WTC11 (cell line): ENCODE measurements at regions not wholly inside any gene's neighbourhood (a gene's known extent, or its start where the extent isn't known, plus 50 kb on each side); places are given as distances from the start of the nearest gene placed in this dataset.

Source experiments
- ATAC-seq: fragments of 200-7000 bp; cut with Tn5 transposase; 2 replicates; pipeline ENCODE4 v1.10.0; 2021; ENCODE audit warnings: mild to moderate bottlenecking, moderate library complexity
- CTCF ChIA-PET: fragments of 300-600 bp; sonication (Branson Sonifier 250); formaldehyde crosslinking; loops from one replicate; lab custom pipeline; 2021; ENCODE audit warnings: antibody characterized with exemption; lab: Charles Lee
- POLR2A ChIA-PET: fragments of 350-600 bp; sonication (Branson Sonifier 250); formaldehyde crosslinking; loops from one replicate; lab custom pipeline; 2021; ENCODE audit warnings: antibody characterized with exemption; lab: Charles Lee
- DNase-seq: peaks from one replicate; pipeline ENCODE4 v3.0.0; 2021; ENCODE audit warnings: low spot score
- H3K27ac Mint-ChIP-seq: 2 replicates; pipeline ENCODE4 v1.8.0; 2021; ENCODE audit warnings: mixed read lengths
- H3K27me3 Mint-ChIP-seq: 2 replicates; pipeline ENCODE4 v1.8.0; 2021; ENCODE audit warnings: low read depth, mild to moderate bottlenecking, moderate library complexity, mixed read lengths
- H3K36me3 Mint-ChIP-seq: 2 replicates; pipeline ENCODE4 v1.8.0; 2021; ENCODE audit warnings: mixed read lengths
- H3K4me1 Mint-ChIP-seq: 2 replicates; pipeline ENCODE4 v1.8.0; 2022; ENCODE audit warnings: mixed read lengths
- H3K4me3 Mint-ChIP-seq: 2 replicates; pipeline ENCODE4 v1.8.0; 2021; ENCODE audit warnings: mild to moderate bottlenecking, moderate library complexity, mixed read lengths
- H3K9me3 Mint-ChIP-seq: 2 replicates; pipeline ENCODE4 v1.8.0; 2021; ENCODE audit warnings: mixed read lengths
- AFF4 ChIP-seq: sonication (generic); formaldehyde crosslinking; IDR thresholded peaks from 2 replicates; pipeline ENCODE4 v1.8.1; 2023; ENCODE audit warnings: mild to moderate bottlenecking, missing genetic modification reagents, borderline replicate concordance
- ARID4B ChIP-seq: sonication (generic); formaldehyde crosslinking; IDR thresholded peaks from 2 replicates; pipeline ENCODE4 v1.8.0; 2023; ENCODE audit warnings: missing genetic modification reagents, mild to moderate bottlenecking, borderline replicate concordance
- ATF6 ChIP-seq: sonication (generic); formaldehyde crosslinking; IDR thresholded peaks from 2 replicates; pipeline ENCODE4 v1.8.1; 2023; ENCODE audit warnings: mild to moderate bottlenecking, missing genetic modification reagents
- CBFB ChIP-seq: sonication (generic); formaldehyde crosslinking; IDR thresholded peaks from 2 replicates; pipeline ENCODE4 v1.8.1; 2022; ENCODE audit warnings: mild to moderate bottlenecking, low read depth, missing genetic modification reagents
- CREM ChIP-seq: sonication (generic); formaldehyde crosslinking; IDR thresholded peaks from 2 replicates; pipeline ENCODE4 v1.8.1; 2022; ENCODE audit warnings: mild to moderate bottlenecking, missing genetic modification reagents, moderate library complexity
- ELF4 ChIP-seq: sonication (generic); formaldehyde crosslinking; IDR thresholded peaks from 2 replicates; pipeline ENCODE4 v1.8.1; 2022; ENCODE audit warnings: low read depth, mild to moderate bottlenecking, moderate library complexity, missing genetic modification reagents
- EMX1 ChIP-seq: fragments of 250-450 bp; sonication (Bioruptor Pico); IDR thresholded peaks from 2 replicates; pipeline ENCODE4 v1.8.0; 2021; ENCODE audit warnings: mild to moderate bottlenecking
- ESRRA ChIP-seq: sonication (generic); formaldehyde crosslinking; IDR thresholded peaks from 2 replicates; pipeline ENCODE4 v1.8.1; 2022; ENCODE audit warnings: mild to moderate bottlenecking, missing genetic modification reagents, borderline replicate concordance
- ETV6 ChIP-seq: sonication (generic); formaldehyde crosslinking; IDR thresholded peaks from 2 replicates; pipeline ENCODE4 v1.8.1; 2022; ENCODE audit warnings: mild to moderate bottlenecking, missing genetic modification reagents
- FOXJ3 ChIP-seq: sonication (generic); formaldehyde crosslinking; IDR thresholded peaks from 2 replicates; pipeline ENCODE4 v1.9.0; 2021; ENCODE audit warnings: missing genetic modification reagents, mild to moderate bottlenecking, borderline replicate concordance
- FOXP1 ChIP-seq: sonication (generic); formaldehyde crosslinking; IDR thresholded peaks from 2 replicates; pipeline ENCODE4 v1.8.0; 2022; ENCODE audit warnings: missing genetic modification reagents, mild to moderate bottlenecking, moderate library complexity, borderline replicate concordance
- GABPB1 ChIP-seq: sonication (generic); formaldehyde crosslinking; IDR thresholded peaks from 2 replicates; pipeline ENCODE4 v1.8.1; 2023; ENCODE audit warnings: mild to moderate bottlenecking, missing genetic modification reagents
- GRHL2 ChIP-seq: fragments of 250-450 bp; sonication (Bioruptor Pico); IDR thresholded peaks from 2 replicates; pipeline ENCODE4 v1.8.0; 2022; ENCODE audit warnings: mild to moderate bottlenecking, moderate library complexity; ENCODE audit not compliant: insufficient replicate concordance, severe bottlenecking
- HMGA2 ChIP-seq: fragments of 250-450 bp; sonication (Bioruptor Pico); IDR thresholded peaks from 2 replicates; pipeline ENCODE4 v1.4.0; 2021; ENCODE audit warnings: mild to moderate bottlenecking, moderate library complexity
- HMGXB4 ChIP-seq: sonication (generic); formaldehyde crosslinking; IDR thresholded peaks from 2 replicates; pipeline ENCODE4 v1.8.1; 2023; ENCODE audit warnings: mild to moderate bottlenecking, moderate library complexity, missing genetic modification reagents
- NFYB ChIP-seq: sonication (generic); formaldehyde crosslinking; conservative IDR thresholded peaks from 2 replicates; pipeline ENCODE4 v1.8.0; 2022; ENCODE audit warnings: low read depth, missing genetic modification reagents
- SOX15 ChIP-seq: fragments of 250-450 bp; sonication (Bioruptor Pico); IDR thresholded peaks from 2 replicates; pipeline ENCODE4 v1.9.0; 2021; ENCODE audit warnings: mild to moderate bottlenecking
- USF2 ChIP-seq: sonication (generic); formaldehyde crosslinking; IDR thresholded peaks from 2 replicates; pipeline ENCODE4 v1.8.1; 2023; ENCODE audit warnings: mild to moderate bottlenecking, missing genetic modification reagents, moderate library complexity
- ZBTB43 ChIP-seq: sonication (generic); formaldehyde crosslinking; IDR thresholded peaks from 2 replicates; pipeline ENCODE4 v1.8.1; 2023; ENCODE audit warnings: mild to moderate bottlenecking, missing genetic modification reagents
- ZNF138 ChIP-seq: sonication (generic); formaldehyde crosslinking; conservative IDR thresholded peaks from 2 replicates; pipeline ENCODE4 v1.8.1; 2022; ENCODE audit warnings: mild to moderate bottlenecking, moderate library complexity, missing genetic modification reagents
- ZNF317 ChIP-seq: sonication (generic); formaldehyde crosslinking; IDR thresholded peaks from 2 replicates; pipeline ENCODE4 v1.8.1; 2023; ENCODE audit warnings: low read depth, mild to moderate bottlenecking, moderate library complexity, missing genetic modification reagents, borderline replicate concordance
- ZNF512 ChIP-seq: sonication (generic); formaldehyde crosslinking; IDR thresholded peaks from 2 replicates; pipeline ENCODE4 v1.8.1; 2022; ENCODE audit warnings: missing genetic modification reagents, borderline replicate concordance

- TF ChIP-seq ARID4B (CRISPR knock-in tag) (no peak), ATF6 (CRISPR knock-in tag) (no peak), NFYB (CRISPR knock-in tag) (no peak), ELF4 (CRISPR knock-in tag) (no peak), ZNF138 (CRISPR knock-in tag) (no peak), EMX1 (CRISPR knock-in tag) (no peak), FOXP1 (no peak), SOX15 (no peak), ESRRA (no peak)
Measured at GRCh38 chr1:98402860-98403259, 258.7 kb upstream of the SNX7 start (continued).

- Mint-ChIP-seq H3K4me3 (no peak overlapping the region), H3K27me3 (no peaks in the 10 kb centered on the region), H3K9me3 (no peaks in the 10 kb centered on the region), H3K4me1 (no peaks in the 10 kb centered on the region), H3K36me3 (no peaks in the 10 kb centered on the region), H3K27ac (no peak overlapping the region)
- ChIA-PET CTCF (no interaction called here), POLR2A (no interaction called here)
- DNase-seq, result no peak
- ATAC-seq, result no peak
- TF ChIP-seq AFF4 (CRISPR knock-in tag) (no peak), SOX15 (no peak), ZBTB43 (no peak), USF2 (no peak), HMGA2 (CRISPR knock-in tag) (no peak), GRHL2 (CRISPR knock-in tag) (no peak), HMGXB4 (CRISPR knock-in tag) (no peak), ZNF512 (no peak), ZNF317 (CRISPR knock-in tag) (no peak), CBFB (no peak), GABPB1 (no peak), ETV6 (CRISPR knock-in tag) (no peak), CREM (CRISPR knock-in tag) (no peak), FOXJ3 (CRISPR knock-in tag) (no peak)
Measured at GRCh38 chr1:98400446-98400845, 261.1 kb upstream of the SNX7 start.
